GM12801 (cell line): ENCODE measurements at regions not wholly inside any gene's neighbourhood (a gene's known extent, or its start where the extent isn't known, plus 50 kb on each side); places are given as distances from the start of the nearest gene placed in this dataset.

Experiments used
- TF ChIP-seq, protein P1 (sequence below): IDR thresholded peaks from one replicate; pipeline ENCODE4 v1.5.1; 2011; ENCODE audit warnings: control low read depth; ENCODE audit not compliant: insufficient read length; ENCODE audit errors: extremely low read depth

DNA sequence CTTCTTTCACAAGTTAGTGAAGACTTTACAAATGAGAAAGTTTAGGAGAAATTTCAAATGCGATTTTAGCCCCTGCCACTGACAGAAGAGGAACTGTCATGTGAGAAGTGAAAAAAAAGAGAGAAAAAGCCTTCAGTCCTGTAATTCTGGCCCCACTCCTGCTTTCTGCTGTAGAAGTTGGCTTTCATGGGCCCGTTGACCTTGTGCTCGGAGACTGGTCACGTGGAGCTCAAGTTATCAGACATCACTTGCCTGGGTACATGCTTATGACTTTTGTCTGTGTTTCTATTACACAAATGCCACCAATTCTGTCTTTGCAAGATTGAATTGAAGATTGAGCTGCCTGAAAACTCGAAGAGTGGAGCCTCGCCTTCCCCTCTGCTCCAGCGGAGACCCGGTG lies 749.9 kb downstream of the BCL11A start:
- TF ChIP-seq, protein P1, sequence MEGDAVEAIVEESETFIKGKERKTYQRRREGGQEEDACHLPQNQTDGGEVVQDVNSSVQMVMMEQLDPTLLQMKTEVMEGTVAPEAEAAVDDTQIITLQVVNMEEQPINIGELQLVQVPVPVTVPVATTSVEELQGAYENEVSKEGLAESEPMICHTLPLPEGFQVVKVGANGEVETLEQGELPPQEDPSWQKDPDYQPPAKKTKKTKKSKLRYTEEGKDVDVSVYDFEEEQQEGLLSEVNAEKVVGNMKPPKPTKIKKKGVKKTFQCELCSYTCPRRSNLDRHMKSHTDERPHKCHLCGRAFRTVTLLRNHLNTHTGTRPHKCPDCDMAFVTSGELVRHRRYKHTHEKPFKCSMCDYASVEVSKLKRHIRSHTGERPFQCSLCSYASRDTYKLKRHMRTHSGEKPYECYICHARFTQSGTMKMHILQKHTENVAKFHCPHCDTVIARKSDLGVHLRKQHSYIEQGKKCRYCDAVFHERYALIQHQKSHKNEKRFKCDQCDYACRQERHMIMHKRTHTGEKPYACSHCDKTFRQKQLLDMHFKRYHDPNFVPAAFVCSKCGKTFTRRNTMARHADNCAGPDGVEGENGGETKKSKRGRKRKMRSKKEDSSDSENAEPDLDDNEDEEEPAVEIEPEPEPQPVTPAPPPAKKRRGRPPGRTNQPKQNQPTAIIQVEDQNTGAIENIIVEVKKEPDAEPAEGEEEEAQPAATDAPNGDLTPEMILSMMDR: no peak

DNA sequence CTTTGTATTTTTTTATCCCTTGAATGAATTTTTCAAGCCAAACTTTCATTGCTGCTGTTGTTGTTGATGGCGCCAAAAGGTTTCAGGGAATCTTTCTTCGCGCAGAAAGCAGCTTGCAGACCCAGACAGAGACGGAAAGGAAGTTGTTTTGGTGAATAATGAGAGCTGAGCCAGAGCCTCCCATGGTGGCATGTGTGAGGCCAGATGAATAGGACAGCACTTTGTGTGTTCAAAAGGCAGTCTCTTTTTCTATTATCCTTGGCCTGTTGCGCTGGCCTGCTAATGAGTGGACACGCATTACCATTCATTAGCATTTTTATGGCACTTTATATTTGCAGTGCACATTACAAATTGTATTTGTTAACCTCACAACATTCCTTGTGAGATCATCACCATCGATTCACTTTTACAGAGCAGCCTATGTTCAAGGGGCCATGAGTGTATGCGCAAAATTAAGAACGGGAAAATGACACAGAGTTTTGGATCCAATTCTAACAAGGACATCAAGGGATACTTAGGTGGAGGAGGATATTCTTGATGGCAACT lies 754.7 kb downstream of the BCL11A start:
- TF ChIP-seq, protein P1: no peak

DNA sequence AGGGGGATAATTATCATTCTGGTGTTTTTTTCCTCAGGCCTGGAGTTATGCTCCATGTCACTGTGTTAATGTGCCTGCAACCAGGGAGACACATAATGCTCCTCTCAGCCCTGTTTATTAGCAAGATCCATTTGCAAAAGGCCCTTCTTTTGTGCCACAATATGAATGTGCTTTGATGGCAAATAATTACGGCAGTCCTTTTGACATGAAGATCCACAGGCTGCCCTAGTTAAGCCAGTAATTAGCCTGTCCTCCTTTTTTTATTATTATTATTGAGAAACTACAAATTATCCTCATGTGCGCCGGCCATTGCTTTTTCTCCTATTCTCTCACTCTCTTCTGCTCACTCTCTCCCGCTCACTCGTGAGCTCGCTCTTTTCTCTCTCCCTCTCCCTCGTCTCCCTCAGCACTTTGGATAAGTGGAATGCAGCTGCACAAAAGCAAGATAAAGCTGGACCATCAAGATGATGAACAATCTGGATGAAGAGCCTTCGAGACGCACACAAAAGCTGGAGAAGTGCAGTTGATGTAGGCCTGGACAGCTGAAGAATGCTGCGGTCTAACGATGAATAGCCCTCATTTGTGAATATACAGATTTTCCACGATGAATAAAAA lies 762.3 kb downstream of the BCL11A start:
- TF ChIP-seq, protein P1: no peak

DNA sequence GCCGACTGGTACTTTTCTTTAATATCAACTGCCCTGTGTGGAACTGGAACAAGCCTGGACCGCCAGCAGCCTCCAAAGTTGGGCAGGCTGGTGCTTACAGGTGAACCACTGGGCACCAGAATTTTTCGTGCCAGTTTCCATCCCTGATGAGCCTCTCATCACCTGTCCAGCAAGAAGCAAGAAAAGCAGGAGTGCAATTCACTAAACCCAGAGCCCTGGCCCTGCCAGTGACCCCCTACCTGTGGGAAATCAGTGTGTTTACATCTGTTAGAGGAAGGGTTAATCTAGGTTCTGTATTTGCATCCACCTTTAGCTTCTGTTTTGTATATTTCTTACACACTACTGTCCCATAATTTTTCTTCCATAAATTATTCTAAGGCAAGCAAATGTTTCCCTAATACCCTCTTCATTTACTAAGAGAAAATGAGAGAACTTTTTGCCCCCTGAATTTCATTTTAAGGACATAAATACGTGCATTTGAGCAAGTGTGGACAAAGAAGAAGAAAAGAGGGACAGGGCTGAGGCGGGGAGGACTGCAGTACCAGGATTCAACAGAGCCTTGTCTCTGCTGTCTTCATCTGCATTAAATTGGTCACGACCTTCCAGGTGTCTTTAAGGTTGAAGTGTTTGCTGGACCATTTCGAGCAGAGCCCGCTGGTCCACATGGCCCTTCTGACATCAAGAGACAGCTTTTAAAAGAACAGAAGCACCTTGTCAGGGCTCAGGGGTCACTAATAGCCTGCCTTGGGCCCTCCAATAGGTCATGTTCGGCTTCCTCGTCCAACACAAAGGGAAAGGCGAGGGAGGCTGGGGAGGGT lies 763.1 kb downstream of the BCL11A start:
- TF ChIP-seq, protein P1: no peak

DNA sequence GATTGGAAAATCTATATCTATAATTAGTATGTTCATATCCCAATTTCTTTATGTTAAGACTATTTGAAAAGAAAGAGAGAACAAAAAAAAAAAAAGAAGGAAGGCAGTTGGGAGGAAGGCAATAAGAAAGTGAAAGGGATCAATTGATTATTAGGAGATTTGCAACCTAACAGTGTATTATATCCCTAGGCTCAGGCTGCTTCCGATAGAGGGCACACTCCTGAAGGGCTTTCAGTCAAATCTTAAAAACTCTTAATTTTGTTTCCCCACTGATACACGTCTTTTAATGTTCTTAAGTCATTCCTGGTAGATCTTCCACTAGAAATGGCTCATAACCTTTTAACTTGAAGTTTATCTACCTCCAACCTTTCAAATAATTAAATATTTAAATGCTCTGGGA lies 763.9 kb downstream of the BCL11A start:
- TF ChIP-seq, protein P1: no peak

DNA sequence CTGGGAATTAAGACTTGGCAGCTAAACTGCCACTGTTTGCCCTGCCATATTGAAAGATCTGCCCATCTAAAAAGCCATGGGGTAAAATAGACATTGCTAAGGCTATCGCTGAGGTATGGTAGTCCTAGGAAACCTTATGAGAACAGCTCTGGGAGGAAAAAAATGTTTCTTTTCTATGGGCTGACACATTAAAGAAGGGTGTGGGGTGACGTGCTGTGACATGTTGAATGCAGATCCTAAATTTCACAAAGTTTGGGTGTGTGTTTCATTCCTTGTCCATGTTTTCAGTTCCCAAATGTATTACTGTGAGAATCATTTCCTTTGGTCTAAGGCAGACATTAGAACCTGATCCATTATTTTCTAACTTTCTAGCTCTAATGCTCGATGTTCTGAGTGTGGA lies 766.4 kb downstream of the BCL11A start:
- TF ChIP-seq, protein P1: no peak

DNA sequence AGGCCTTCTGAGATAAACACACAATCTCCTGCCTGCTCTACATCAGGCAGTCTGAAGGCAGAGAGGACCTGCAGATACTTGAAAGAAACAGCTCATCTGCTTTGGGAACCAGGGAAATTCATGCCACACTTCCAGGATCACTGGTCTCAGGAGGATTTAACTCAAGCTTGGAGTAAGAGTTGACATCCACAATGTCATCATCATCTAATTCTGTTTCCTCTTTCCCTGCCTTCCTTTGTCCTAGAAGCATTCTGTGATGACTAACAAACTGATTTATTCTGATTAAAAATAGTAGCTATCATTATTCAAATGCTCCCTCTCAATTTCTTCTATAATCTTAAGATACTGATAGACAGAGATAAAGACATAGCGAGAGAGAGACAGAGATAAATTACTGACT lies 766.8 kb downstream of the BCL11A start:
- TF ChIP-seq, protein P1: no peak
